HG03432 (cell line): ENCODE measurements at regions not wholly inside any gene's neighbourhood (a gene's known extent, or its start where the extent isn't known, plus 50 kb on each side); places are given as distances from the start of the nearest gene placed in this dataset.
"Not testable (repeated sequence)": the region's sequence is repeated elsewhere in the genome, so short reads cannot be mapped to it uniquely, and the experiment has no call there.

Experiments used
- ATAC-seq: cut with Tn5 transposase; IDR thresholded peaks from one replicate; pipeline ENCODE4 v1.9.1; 2021; ENCODE audit warnings: mild to moderate bottlenecking, moderate library complexity; ENCODE audit not compliant: unreplicated experiment

DNA sequence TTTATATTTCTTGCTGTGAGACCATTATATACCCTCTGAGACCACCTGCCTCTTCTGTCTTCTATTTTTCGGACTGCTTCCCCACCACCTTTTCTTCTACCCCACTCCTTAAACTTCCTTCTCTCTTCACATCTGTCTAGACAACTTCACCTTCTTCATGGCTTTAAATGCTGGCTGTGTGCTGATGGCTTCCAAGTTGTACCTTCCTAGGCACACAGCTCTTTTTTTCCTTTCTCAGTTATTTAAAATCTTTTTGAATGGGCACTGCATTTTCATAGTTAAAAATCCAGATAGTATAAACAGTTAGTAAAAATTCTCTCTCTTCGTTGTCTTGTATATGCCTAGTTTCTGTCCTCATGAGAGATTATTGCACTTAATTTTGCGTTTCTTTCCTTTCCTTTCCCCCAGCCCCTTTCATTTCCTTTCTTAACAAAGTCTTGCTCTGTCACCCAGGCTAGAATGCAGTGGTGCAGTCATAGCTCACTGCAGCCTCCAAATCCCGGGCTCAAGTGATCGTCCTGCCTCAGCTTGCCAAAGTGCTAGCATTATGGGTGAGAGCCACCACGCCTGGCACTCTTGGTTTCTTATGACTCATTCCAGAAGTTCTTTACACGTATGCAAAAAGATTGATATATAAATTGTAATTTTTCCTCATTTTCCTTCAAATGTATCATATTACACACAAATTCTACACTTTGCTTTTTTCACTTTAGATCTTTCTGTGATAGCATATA is 114.3 kb downstream of the NPIPB5 start:
- no peak for ATAC-seq

DNA sequence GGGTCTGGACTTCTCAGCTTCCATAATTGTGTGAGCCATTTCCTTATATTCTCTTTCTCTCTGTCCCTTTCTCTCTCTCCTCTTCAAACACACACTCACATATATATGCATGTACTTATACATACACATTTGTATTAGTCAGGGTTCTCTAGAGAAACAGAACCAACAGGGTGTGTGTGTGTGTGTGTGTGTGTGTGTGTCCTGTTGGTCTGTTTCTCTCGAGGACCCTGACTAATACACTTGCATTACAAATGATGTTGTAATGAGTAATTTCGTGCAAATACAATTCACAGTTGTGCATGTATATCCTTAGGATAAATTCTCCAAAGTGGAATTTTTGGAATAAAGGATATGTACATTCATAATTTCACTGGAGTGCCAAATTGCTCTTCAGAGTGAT is 115.3 kb downstream of the NPIPB5 start:
- ATAC-seq: no peak

DNA sequence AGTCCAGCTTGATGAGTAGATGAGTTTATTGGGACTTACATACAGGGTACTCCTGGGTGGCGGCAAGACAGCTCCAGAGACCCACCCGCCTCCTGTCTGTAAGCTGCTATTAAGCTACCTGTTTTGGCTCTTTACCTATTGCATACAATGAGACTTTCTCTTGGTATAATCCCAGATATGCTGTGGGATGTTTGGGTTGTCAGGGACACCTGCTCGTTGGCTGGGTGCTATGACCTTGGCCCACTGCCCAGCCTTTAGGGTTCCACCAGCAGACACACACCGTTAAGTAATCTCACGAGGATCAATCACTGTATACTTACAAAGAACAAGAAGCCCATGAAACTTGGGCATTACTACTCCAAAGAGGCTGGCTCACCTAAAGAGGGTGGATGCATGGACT is 116.4 kb downstream of the NPIPB5 start:
- no peak for ATAC-seq

DNA sequence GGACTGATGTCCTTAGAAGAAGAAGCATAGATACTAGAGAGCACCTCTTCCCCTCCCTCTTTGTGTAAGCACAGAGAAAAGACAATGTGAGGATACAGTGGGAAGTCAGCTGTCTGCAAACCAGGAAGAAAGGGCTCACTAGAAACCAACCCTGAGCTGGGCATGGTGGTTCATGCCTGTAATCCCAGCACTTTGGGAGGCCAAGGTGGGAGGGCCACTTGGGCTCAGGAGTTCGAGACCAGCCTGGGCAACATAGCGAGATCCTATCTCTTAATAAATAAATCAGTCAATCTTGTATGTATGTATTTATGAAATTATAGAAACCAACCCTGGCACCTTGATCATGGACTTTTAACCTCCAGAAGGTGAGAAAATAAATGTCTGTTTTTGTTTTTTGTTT is 118.3 kb downstream of the NPIPB5 start:
- no peak for ATAC-seq

DNA sequence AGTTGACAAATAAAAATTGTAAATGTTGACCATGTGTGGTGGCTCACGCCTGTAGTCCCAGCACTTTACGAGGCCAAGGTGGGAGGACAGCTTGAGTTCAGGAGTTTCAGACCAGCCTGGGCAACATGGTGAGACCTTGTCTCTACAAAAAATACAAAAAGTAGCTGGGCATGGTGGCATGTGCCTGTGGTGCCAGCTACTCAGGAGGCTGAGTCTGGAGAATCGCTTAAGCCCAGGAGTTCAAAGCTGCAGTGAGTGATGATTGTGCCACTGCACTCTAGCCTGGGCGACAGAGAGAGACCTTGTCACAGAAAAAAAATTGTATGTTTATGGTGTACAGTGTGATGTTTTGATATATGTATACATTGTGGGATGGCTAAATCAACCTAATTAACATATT is 119.6 kb downstream of the NPIPB5 start:
- ATAC-seq: no peak

DNA sequence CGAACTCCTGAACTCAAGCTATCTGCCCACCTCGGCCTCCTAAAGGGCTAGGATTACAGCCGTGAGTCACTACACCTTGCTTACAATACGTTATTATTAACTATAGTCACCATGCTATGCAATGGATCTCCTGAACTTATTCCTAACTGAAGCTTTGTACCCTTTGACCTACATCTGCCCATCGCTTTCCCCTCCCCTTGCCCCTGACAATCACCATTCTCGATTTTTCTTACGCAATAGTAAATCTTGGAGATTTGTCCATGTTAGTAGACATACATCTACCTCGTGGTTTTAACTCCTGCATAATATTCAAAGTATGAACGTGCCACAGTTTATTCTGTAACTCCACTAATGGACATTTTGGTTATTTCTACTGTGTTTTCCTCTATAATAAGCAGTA is 120.6 kb downstream of the NPIPB5 start:
- ATAC-seq: no peak

DNA sequence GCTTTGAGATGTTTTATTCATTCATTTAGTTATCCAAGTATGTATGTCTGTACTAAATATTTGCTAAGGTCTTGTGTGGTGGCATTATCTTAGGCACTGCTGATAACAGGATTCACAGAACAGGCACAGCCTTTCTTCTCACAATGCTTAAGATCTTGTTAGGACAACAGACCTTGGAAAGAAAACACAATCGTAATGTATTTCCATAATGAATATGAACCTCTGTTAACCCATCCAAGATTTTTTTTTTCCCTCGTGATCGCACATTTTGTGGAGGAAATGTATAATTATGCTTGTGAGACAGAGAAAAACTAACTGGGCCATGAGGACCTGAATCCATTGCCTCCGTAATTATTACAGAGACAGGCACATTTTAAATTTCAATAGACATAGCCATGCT is 121.9 kb downstream of the NPIPB5 start:
- ATAC-seq: no peak

DNA sequence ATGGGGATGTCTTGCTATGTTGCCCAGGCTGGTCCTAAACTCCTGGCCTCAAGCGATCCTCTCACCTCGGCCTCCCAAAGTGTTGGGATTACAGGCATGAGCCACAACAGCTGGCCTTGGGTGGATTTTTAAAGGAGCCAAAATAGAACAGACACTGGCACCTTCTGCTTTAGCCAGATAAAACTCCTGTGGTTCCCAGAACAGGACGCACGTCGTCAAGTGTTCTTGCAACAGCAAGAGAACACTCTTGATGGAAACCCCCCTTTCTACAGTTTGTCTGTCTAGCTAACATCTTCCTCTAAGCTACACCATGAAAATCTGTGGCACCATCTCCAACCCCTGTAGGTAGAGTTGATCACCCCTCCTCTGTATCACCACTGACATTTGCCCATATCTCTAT is 122.6 kb downstream of the NPIPB5 start:
- no peak for ATAC-seq

DNA sequence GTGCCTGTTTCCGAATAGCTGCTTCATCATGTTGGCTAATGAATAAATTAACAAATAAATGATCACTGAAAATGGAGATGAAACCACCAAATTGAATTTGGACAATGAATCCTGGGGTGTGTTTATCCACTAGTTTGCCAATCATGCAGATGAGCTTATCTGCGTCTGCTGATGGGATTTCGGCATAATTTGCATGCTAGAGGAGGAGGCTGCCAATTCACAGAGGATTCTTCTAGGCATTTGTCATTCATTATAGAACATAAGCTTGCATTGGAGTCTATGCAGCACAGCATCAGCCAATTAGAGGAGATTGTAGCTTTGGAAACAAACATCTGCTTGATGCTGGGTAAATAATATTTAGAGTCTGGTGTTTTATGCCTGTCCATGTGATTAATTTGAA is 123.1 kb downstream of the NPIPB5 start:
- no peak for ATAC-seq

DNA sequence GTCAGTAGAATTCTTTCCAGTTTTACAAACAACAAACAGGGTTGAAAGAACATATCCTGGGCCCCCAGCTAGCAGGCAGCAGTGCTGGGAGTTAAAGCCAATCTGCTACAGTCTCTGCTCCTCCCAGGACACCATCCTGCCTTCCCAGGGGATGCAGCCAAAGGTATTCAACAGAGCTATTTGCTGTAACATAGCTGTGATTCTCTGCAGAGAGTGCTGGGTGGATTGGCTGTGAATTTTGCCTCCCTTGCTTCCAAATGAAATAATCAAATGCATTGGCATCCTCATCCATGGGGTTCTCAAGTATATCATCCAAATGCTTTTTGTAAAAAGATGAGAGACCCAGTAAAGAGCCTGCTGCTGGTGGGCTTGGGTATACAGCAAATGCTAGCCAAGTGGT is 124.3 kb downstream of the NPIPB5 start:
- ATAC-seq: no peak

DNA sequence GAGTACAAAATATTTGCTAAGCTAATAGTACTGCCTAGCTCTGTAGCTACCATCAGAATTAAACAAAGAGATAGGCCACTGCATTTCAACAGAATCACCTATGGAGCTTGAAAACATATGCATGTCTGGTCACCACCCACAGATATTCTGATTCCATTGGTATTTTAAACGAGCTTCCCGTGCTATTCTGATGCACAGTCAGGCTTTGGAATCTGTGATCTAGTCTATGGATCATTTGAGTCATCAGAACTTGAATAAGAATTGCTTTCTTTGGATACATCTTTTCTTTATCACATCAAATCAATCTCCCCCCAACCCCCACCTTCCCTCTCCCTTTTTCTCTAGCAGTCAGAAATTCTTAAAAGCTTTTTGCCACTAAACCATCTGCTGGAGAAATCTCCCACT is 124.7 kb downstream of the NPIPB5 start:
- ATAC-seq: no peak

DNA sequence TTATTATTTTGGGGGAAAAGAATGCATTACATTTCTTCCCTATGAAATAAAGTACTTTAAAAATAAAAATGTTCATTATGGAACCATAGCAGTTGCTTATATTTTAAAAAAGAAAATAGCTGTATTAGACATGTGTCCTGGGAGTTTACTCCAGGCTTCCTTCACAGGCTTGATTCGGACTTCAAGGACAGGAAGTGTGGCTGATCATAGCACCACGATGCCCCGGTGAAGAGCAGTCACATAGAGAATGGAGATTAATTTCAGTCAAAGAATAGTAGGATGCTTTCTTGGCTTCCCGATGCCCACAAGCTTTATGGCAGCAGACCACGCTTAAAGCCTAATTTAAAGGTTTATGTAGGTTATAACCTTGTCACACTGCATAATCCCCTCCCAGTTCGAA is 125.1 kb downstream of the NPIPB5 start:
- no peak for ATAC-seq

DNA sequence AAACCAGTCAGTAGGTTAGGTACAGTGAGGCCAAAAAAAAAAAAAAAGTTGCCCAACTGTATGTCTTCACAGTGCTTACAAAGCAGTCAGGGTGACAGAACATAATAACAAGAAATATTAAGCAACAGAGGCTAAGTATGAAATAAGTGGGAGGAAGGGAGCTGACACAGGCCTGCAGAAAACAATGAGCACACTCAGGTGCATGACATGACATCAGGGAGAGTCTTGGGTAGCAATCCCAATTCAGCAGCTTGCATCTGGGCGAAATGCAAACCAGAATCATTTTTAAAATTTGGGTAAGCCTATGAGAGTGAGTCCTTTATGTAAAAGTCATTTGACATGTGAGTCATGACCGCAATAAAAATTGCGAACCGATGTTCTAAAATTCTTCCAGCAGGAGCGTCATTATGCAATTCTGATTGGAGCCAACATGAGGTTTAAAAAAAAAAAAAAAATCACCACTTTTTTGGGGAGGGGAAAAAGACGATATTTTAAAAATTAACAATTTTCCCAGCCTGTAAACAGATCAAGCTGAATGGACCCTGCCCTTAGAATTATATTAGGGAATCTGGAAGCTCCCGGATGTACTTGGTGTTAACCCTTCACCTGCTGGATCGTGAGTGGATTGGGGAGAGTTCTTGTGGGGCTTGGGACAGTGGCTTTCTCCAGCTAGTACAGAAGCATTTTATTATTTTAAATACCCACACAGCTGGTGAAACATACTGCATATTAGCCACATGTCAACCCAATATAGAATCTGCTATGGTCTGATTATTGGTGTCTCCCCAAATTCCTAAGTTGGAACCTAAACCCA is 127.9 kb downstream of the NPIPB5 start:
- no peak for ATAC-seq

DNA sequence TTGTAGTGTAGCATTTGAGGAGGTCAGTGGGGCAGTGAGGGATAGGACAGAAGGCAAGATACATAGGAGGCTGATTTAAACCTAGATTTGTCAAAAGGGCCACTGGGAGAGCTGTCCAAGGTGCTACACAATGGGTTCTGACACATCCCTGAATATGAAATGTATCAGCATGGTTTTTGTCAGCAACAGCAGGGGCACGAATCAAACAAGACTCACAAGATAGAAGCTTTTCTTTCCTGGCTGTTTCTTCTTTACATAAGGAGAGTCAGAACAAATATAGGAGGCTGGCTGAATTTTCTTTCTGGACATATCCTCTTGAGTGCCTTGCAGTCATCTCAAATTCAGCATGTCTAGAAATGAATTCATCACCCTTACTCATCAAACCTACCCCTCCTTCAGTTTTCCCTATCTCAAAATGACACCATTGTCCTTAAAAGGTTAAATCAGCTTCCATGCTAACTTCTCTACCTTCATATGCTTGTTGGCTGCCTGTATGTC is 130.5 kb downstream of the NPIPB5 start:
- ATAC-seq: no peak

DNA sequence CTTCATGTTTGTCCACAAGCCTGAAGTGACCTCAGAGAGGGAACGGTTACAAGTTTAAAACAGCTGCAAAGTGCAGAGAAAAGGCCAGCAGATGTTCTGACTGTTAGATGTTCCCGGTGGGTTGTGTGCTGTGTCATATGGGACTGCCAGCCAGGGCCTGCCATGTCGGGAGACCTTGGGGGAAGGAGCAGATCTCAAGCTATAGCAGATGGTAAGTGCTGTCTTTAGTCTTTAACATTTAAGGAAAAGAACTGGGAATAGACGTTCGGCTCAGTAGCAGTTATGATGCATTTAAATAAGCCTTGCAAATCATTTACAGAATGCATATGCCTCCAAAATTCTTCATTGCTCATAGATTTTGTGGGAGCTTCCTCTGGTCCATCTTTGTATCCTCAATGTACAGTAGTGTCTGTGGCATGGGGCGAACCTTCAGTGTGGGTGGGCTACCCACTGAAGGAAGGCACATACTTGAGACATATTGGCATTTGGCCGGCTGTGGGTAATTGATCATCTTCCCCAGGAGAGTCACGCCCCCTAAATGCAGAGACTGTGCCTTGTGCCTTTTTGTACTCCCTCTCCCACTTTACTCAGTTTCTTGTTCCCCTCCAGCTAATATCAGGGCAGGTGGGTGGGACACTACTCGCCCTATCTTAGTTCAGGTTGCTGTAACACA is 131.9 kb downstream of the NPIPB5 start:
- no peak for ATAC-seq

DNA sequence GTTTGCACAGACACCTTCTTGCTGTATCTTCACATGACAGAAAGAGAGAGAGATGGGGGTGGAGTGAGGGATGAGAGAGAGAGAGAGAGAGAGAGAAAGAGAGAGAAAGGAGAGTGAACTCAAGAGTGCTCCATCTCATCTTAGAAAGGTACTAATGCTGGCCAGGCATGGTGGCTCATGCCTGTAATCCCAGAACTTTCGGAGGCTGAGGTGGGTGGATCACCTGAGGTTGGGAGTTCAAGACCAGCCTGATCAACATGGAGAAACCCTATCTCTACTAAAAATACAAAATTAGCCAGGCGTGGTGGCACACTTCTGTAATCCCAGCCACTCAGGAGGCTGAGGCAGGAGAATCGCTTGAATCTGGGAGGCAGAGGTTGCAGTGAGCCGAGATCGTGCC is 132.5 kb downstream of the NPIPB5 start:
- ATAC-seq: not testable (repeated sequence)

DNA sequence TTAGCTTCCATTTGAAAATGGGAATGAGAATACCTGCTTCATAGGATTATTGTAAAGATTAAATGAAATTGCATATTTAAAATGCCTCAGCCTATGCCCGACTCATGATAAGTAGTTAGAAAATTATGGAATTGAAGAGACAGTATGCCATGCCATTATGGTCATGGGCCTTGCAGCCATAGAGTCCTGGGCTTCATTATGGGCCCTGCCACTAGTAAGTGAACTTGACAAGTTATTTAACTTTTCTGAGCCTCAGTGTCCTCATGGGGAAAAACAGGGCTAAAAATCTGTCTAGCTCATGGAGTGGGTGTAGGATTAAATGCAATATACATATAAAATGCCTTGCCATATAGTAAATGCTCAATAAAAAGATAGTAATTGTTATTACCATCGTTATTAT is 133.2 kb downstream of the NPIPB5 start:
- ATAC-seq: no peak

DNA sequence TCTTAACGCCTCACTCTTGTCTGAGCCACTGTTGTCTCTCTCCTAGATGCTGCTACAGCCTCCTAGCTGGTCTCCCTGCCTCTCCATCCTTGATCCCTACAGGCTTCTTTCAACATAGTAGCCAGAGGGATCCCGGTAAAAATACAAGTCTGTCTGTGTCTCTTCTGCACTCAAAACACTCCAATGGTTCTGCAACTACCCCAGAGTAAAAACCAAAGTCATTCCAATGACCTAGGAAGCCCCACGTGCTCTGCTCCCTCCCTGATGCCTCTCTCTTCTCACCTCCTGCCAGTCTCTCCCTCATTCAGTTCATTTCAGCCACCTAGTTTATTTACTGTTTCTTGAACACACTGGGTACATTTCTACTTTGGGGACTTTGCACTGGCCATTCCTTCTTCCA is 135.2 kb downstream of the NPIPB5 start:
- no peak for ATAC-seq

DNA sequence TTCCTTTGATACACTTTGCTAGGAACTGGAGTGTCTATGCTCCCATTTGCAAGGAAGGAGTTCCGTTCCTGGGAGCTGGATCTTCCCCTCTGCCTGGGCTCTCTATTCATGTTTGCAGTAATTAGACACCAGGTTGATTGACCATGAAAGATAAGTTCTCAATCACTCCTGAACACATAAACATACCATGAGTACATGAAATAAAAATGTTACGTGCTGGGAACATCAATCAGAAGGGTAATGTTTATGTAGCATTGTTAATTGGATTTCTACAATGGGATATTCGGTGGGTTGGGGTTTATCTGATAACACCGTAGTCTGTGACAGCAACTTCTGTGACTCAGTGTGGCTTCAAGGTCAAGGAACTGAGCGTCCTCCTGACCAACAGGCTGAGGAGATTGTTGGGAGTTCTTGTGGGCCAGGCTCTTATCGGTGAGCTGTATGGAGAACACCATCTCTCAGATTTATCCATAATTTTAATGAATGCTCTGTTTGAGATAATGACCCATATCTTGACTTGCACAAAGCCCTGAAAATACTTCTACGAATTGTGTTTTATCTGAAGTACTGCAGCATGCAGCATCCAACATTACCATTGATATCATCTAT is 136.4 kb downstream of the NPIPB5 start:
- no peak for ATAC-seq

DNA sequence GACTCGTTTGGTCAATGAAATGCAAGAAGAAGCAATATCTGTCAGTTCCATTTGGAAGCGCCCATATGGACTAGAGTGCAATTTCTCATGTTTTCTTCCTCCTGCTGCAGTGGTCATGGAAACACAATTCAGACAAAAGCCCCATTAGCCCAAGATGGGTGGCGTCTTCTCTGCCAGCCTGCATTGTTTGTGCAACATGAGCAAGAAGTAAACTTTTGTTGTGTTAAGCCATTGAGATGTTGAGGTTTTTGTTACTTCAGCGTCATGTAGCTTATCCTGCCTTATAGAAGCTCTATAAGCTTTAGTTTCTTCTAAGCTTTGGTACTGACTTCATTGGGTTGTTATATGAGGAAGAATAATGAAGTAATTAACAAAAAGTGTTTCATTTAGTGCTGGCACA is 137.4 kb downstream of the NPIPB5 start:
- ATAC-seq: no peak

DNA sequence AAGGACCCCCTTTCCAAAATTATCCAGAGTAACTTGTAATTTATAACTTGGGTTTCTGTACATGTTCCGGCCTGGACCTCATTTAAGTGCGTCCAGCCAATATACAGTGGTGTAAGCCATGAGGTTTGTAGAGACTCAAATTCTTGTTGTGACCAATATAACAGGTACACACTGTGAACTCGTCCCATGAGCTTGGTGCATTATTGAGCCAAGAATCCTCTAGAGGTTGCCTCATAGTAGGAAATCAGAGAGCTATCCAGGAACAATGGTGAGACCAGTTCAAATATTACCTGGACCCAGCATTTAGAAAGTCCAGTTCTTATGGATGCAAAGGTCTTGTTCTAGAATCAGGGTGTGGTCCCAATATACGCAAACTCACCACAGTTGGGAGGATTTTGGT is 138.2 kb downstream of the NPIPB5 start:
- ATAC-seq: no peak
